Cerebellar cortex (tissue), 1 donor: ENCODE measurements at regions not wholly inside any gene's neighbourhood (a gene's known extent, or its start where the extent isn't known, plus 50 kb on each side); places are given as distances from the start of the nearest gene placed in this dataset.
"Not testable (repeated sequence)": the region's sequence is repeated elsewhere in the genome, so short reads cannot be mapped to it uniquely, and the experiment has no call there.

ENCODE experiments used
- DNase-seq: peaks from one replicate; pipeline ENCODE4 v3.0.0-alpha.2; 2015; ENCODE audit warnings: low spot score

- DNase-seq = no peak
Measured at GRCh38 chr2:34179511-34179910, 580.4 kb upstream of the FAM98A start.

- no peak for DNase-seq
Measured at GRCh38 chr2:34178482-34178881, 579.4 kb upstream of the FAM98A start.

- no peak for DNase-seq
Measured at GRCh38 chr2:34176693-34177092, 577.6 kb upstream of the FAM98A start.

GRCh38 chr2:34174506-34174905 is 575.4 kb upstream of the FAM98A start:
- no peak for DNase-seq

- DNase-seq = no peak
Measured at GRCh38 chr2:34162231-34162630, 563.1 kb upstream of the FAM98A start.

GRCh38 chr2:34161549-34161948 is 562.5 kb upstream of the FAM98A start:
- no peak for DNase-seq

- no peak for DNase-seq
Measured at GRCh38 chr2:34159901-34160300, 560.8 kb upstream of the FAM98A start.

GRCh38 chr2:34153484-34153883 is 554.4 kb upstream of the FAM98A start:
- DNase-seq = no peak

GRCh38 chr2:34147780-34148179 is 548.7 kb upstream of the FAM98A start:
- DNase-seq = no peak

GRCh38 chr2:34143149-34143548 is 544.0 kb upstream of the FAM98A start:
- DNase-seq = no peak

GRCh38 chr2:34142531-34143008 is 543.5 kb upstream of the FAM98A start:
- not testable (repeated sequence) for DNase-seq

- DNase-seq = not testable (repeated sequence)
Measured at GRCh38 chr2:34133065-34133464, 534.0 kb upstream of the FAM98A start.

GRCh38 chr2:34126279-34126678 is 527.2 kb upstream of the FAM98A start:
- no peak for DNase-seq

GRCh38 chr2:34123996-34124785 is 525.1 kb upstream of the FAM98A start:
- no peak for DNase-seq

- no peak for DNase-seq
Measured at GRCh38 chr2:34121076-34121475, 522.0 kb upstream of the FAM98A start.

- no peak for DNase-seq
Measured at GRCh38 chr2:34115076-34115475, 516.0 kb upstream of the FAM98A start.

- DNase-seq = no peak
Measured at GRCh38 chr2:34112161-34112560, 513.1 kb upstream of the FAM98A start.

- no peak for DNase-seq
Measured at GRCh38 chr2:34110392-34110791, 511.3 kb upstream of the FAM98A start.

GRCh38 chr2:34107811-34108210 is 508.7 kb upstream of the FAM98A start:
- no peak for DNase-seq

GRCh38 chr2:34105006-34105767 is 506.1 kb upstream of the FAM98A start:
- DNase-seq = no peak

- no peak for DNase-seq
Measured at GRCh38 chr2:34104601-34105000, 505.5 kb upstream of the FAM98A start.

- no peak for DNase-seq
Measured at GRCh38 chr2:34103437-34103836, 504.3 kb upstream of the FAM98A start.

GRCh38 chr2:34102339-34102738 is 503.2 kb upstream of the FAM98A start:
- no peak for DNase-seq
